K562 (cell line): ENCODE measurements at regions not wholly inside any gene's neighbourhood (a gene's known extent, or its start where the extent isn't known, plus 50 kb on each side); places are given as distances from the start of the nearest gene placed in this dataset.

Experiments used
- ATAC-seq: fragments of 200-7000 bp; cut with Tn5 transposase; 3 replicates; pipeline ENCODE4 v1.9.1; 2020; ENCODE audit warnings: moderate library complexity
- BruUV-seq: library from RNA; stranded (reverse); fragments of 400-500 nt; replicated peaks from 2 replicates; lab custom pipeline; 2021; lab: Mats Ljungman, UMichigan
- CTCF ChIA-PET: fragments of 300-600 bp; formaldehyde crosslinking; extraction: SDS; loops from one replicate; lab custom pipeline; 2021; ENCODE audit warnings: low intra/inter-chr PET ratio; lab: Yijun Ruan, JAX
- POLR2A ChIA-PET: fragments of 300-600, 350-650 bp; sonication (Branson Sonifier 250); formaldehyde crosslinking; extraction: SDS; loops from one replicate; lab custom pipeline; 2021; ENCODE audit warnings: antibody characterized with exemption, inconsistent platforms; lab: Yijun Ruan, JAX
- DNase-seq, 4 experiments: peaks; one replicate each; pipeline versions ENCODE4 v3.0.0 to v3.0.0-alpha.2; 2011 to 2018; ENCODE audit warnings: low spot score in 3 of 4, mixed read lengths in 3 of 4; ENCODE audit errors: extremely low read depth in 1 of 4
- FAIRE-seq: peaks from 2 replicates; lab custom pipeline; 2011; peaks lifted over from hg19 to GRCh38; lab: Jason Lieb, UNC
- H2AFZ ChIP-seq: 2 replicates; pipeline ENCODE4 v1.6.0; 2011; ENCODE audit warnings: low read depth, low read length, control low read depth, inconsistent platforms
- H3K27ac ChIP-seq: fragments of 200-600 bp; 3 replicates; pipeline ENCODE4 v1.8.0; 2011; ENCODE audit warnings: low read depth, mild to moderate bottlenecking, control low read depth, inconsistent platforms, low read length, moderate library complexity, mixed read lengths; ENCODE audit errors: extremely low read depth
- H3K27me3 ChIP-seq, 2 experiments: fragments of 300-600 bp in 1 of 2; 2 replicates in 1 of 2; 3 replicates in 1 of 2; pipeline versions ENCODE4 v1.6.0 to v1.8.0; 2011; ENCODE audit warnings: inconsistent platforms in 2 of 2, low read length in 2 of 2, mild to moderate bottlenecking in 1 of 2, mixed read lengths in 1 of 2, moderate library complexity in 1 of 2; ENCODE audit not compliant: control insufficient read depth in 2 of 2, insufficient read depth in 2 of 2
- H3K36me3 ChIP-seq: fragments of 300-600 bp; 3 replicates; pipeline ENCODE4 v1.8.0; 2011; ENCODE audit warnings: mild to moderate bottlenecking, low read length, inconsistent platforms; ENCODE audit not compliant: control insufficient read depth, insufficient read depth
- H3K4me1 ChIP-seq, 2 experiments: fragments of 200-600 bp in 1 of 2; replicated peaks in 1 of 2; 2 replicates in 1 of 2; 3 replicates in 1 of 2; pipeline versions ENCODE4 v1.5.1 to v1.8.0; 2011; ENCODE audit warnings: inconsistent platforms in 2 of 2, low read length in 2 of 2, mild to moderate bottlenecking in 1 of 2, mixed read lengths in 1 of 2, moderate library complexity in 1 of 2; ENCODE audit not compliant: control insufficient read depth in 2 of 2, insufficient read depth in 2 of 2
- H3K4me2 ChIP-seq: 2 replicates; pipeline ENCODE4 v1.6.1; 2011; ENCODE audit warnings: low read length, control low read depth, inconsistent platforms, mixed read lengths; ENCODE audit not compliant: insufficient read depth
- H3K4me3 ChIP-seq: fragments of 200-600 bp; sonication (generic), shearing (Covaris generic); 2 replicates; pipeline ENCODE4 v1.5.1; 2016; ENCODE audit warnings: control low read depth, inconsistent platforms
- H3K79me2 ChIP-seq: fragments of 200-600 bp; 3 replicates; pipeline ENCODE4 v1.8.0; 2011; ENCODE audit warnings: low read length, inconsistent platforms; ENCODE audit not compliant: control insufficient read depth, insufficient read depth
- H3K9ac ChIP-seq, 2 experiments: 2 replicates each; pipeline versions ENCODE4 v1.6.0 to v1.6.1; 2011; ENCODE audit warnings: low read depth in 2 of 2, low read length in 2 of 2, control low read depth in 1 of 2, inconsistent platforms in 1 of 2, mild to moderate bottlenecking in 1 of 2, mixed read lengths in 1 of 2; ENCODE audit not compliant: insufficient read depth in 1 of 2
- H3K9me1 ChIP-seq: one replicate; pipeline ENCODE4 v1.6.0; 2011; ENCODE audit warnings: inconsistent platforms, mild to moderate bottlenecking, low read length, moderate library complexity; ENCODE audit not compliant: control insufficient read depth, insufficient read depth
- H3K9me3 ChIP-seq: replicated peaks from 2 replicates; pipeline ENCODE4 v1.5.1; 2011; ENCODE audit warnings: low read depth, low read length, inconsistent platforms; ENCODE audit not compliant: control insufficient read depth, insufficient read depth
- H4K20me1 ChIP-seq: replicated peaks from 2 replicates; pipeline ENCODE4 v1.6.1; 2011; ENCODE audit warnings: low read length, inconsistent platforms, mixed read lengths; ENCODE audit not compliant: control insufficient read depth, insufficient read depth
- RFX5 ChIP-seq: IDR thresholded peaks from 2 replicates; pipeline ENCODE4 v1.6.1; 2011; ENCODE audit warnings: low read depth, mild to moderate bottlenecking, improper control_type of control experiment, low read length
- ZBTB17 ChIP-seq: fragments of 450-650 bp; formaldehyde crosslinking; IDR thresholded peaks from 2 replicates; pipeline ENCODE4 v1.4.0; 2020; ENCODE audit warnings: mild to moderate bottlenecking
- ZKSCAN1 ChIP-seq: fragments of 150-350 bp; IDR thresholded peaks from 2 replicates; pipeline ENCODE4 v1.6.1; 2016; ENCODE audit warnings: low read depth, low read length
- WGBS: fragments of 100-300 bp; shearing (Covaris generic); methylation state at CpG from one replicate; pipeline ENCODE4 v1.1.6; 2016; ENCODE audit warnings: low coverage, mixed read lengths; ENCODE audit not compliant: insufficient coverage; ENCODE audit errors: missing lambda C conversion rate; 5-methylcytosine and 5-hydroxymethylcytosine counted together
- in situ Hi-C: fragments of 300-500 bp; cut with MboI; formaldehyde crosslinking; loops from 4 replicates; pipeline ENCODE4 v1.15.0; 2018; ENCODE audit warnings: inconsistent platforms, mixed read lengths
- intact Hi-C: fragments of 100-400 bp; cut with micrococcal nuclease; formaldehyde crosslinking; loops from 2 replicates; pipeline ENCODE4 v1.14.2; 2022
- TF ChIP-seq, protein P1 (sequence below), 2 experiments: IDR thresholded peaks in 1 of 2; conservative IDR thresholded peaks in 1 of 2; 2 replicates each; pipeline ENCODE4 v1.6.1; 2016; ENCODE audit warnings: low read depth in 2 of 2, mild to moderate bottlenecking in 1 of 2, missing compliant biosample characterization in 1 of 2, missing genetic modification characterization in 1 of 2, moderate library complexity in 1 of 2
- TF ChIP-seq, protein P2 (sequence below): fragments of 250-450 bp; sonication (Bioruptor Pico); IDR thresholded peaks from 2 replicates; pipeline ENCODE4 v1.8.0; 2022; ENCODE audit warnings: inconsistent platforms

DNA sequence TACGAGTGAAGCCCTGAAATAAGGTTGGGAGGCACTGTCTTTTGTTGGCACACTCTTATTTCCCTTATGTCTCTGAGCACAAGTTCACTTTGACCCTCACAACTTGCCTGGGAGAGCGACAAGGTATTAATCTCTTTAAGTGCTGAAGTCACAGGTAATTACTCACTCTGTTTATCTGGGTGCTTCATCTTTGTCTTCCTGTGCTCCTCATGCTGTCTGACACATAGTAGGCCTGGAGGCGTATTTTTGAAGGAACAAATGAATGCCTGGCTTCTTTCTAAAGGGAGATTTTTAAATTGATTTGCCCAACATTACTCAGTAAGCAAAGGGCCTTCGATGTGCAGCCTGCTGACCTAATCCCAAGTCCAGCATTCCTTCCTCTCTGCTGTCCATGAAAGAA, 507.1 kb upstream of the TNP1 start:
- Histone ChIP-seq H3K4me3 (no peak overlapping the region), H3K27ac (no peak overlapping the region), H3K27me3 (peaks cover 0 to 9% of the 10 kb centered on the region in 2 experiments; a peak in 3 of 5 replicates), H3K4me1 (peaks cover 0 to 7% of the 10 kb centered on the region in 2 experiments; a peak in 1 of 5 replicates), H4K20me1 (no peaks in the 10 kb centered on the region), H3K9ac (no peak overlapping the region), H3K4me2 (no peak overlapping the region), H3K79me2 (no peaks in the 10 kb centered on the region), H3K9me3 (no peaks in the 10 kb centered on the region), H2AFZ (no peak overlapping the region), H3K36me3 (no peaks in the 10 kb centered on the region), H3K9me1 (no peaks in the 10 kb centered on the region)
- no TSS peak for BruUV-seq
- no peak for ATAC-seq
- in situ Hi-C loops (no loop called here), intact Hi-C loops (no loop called here)
- ChIA-PET POLR2A (no interaction called here), CTCF (no interaction called here)
- DNase-seq: no peak
- WGBS: 7% methylated on average over 4 of the region's 4 CpGs
- FAIRE-seq: no peak
- TF ChIP-seq, protein P1, sequence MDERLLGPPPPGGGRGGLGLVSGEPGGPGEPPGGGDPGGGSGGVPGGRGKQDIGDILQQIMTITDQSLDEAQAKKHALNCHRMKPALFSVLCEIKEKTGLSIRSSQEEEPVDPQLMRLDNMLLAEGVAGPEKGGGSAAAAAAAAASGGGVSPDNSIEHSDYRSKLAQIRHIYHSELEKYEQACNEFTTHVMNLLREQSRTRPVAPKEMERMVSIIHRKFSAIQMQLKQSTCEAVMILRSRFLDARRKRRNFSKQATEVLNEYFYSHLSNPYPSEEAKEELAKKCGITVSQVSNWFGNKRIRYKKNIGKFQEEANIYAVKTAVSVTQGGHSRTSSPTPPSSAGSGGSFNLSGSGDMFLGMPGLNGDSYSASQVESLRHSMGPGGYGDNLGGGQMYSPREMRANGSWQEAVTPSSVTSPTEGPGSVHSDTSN (CRISPR knock-in tag; IDR thresholded peaks at IDR 0.05; ENCODE audit: low read depth): no peak
- TF ChIP-seq, protein P1 (tag; conservative IDR thresholded peaks at IDR 0.05; ENCODE audit: low read depth): peak; percentile 65
- no peak for TF ChIP-seq ZBTB17 (CRISPR knock-in tag)
- TF ChIP-seq RFX5: no peak
- peak; percentile 69; the same call in 1 of the 2 replicates for TF ChIP-seq ZKSCAN1
- TF ChIP-seq, protein P2, sequence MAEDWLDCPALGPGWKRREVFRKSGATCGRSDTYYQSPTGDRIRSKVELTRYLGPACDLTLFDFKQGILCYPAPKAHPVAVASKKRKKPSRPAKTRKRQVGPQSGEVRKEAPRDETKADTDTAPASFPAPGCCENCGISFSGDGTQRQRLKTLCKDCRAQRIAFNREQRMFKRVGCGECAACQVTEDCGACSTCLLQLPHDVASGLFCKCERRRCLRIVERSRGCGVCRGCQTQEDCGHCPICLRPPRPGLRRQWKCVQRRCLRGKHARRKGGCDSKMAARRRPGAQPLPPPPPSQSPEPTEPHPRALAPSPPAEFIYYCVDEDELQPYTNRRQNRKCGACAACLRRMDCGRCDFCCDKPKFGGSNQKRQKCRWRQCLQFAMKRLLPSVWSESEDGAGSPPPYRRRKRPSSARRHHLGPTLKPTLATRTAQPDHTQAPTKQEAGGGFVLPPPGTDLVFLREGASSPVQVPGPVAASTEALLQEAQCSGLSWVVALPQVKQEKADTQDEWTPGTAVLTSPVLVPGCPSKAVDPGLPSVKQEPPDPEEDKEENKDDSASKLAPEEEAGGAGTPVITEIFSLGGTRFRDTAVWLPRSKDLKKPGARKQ (CRISPR knock-in tag): no peak
